Lower leg skin (tissue), 4 donors: ENCODE measurements at regions not wholly inside any gene's neighbourhood (a gene's known extent, or its start where the extent isn't known, plus 50 kb on each side); places are given as distances from the start of the nearest gene placed in this dataset.

ENCODE experiments used
- DNase-seq, 2 donors: peaks; one replicate each; pipeline ENCODE4 v3.0.0-alpha.2; 2019; ENCODE audit warnings: low spot score in 2 of 2
- H3K4me3 ChIP-seq: fragments of 200-600 bp; sonication (generic); 2 replicates; pipeline ENCODE4 v1.5.1; 2017; ENCODE audit warnings: mild to moderate bottlenecking, low read depth; ENCODE audit not compliant: poor library complexity, severe bottlenecking
- CTCF ChIP-seq, 3 donors: fragments of 450-650 bp; IDR thresholded peaks; one replicate each; pipeline ENCODE4 v1.5.1; 2016; ENCODE audit warnings: antibody characterized with exemption in 3 of 3, mild to moderate bottlenecking in 3 of 3, moderate library complexity in 2 of 3
- POLR2A ChIP-seq, 2 donors: fragments of 450-650 bp; IDR thresholded peaks; one replicate each; pipeline ENCODE4 v1.6.1; 2016 to 2017; ENCODE audit warnings: antibody characterized with exemption in 2 of 2, mild to moderate bottlenecking in 1 of 2, moderate library complexity in 1 of 2
- WGBS, 2 donors: methylation state at CpG; one replicate each; pipeline ENCODE4 v1.1.5; 2018; 5-methylcytosine and 5-hydroxymethylcytosine counted together
- intact Hi-C: fragments of 100-400 bp; cut with DNase I; formaldehyde crosslinking; loops from one replicate; pipeline ENCODE4 v1.15.0; 2023; ENCODE audit warnings: low total_unique reads

GRCh38 chr11:21896746-21897602 lies 295.9 kb upstream of the ANO5 start:
- intact Hi-C loops, result no loop called here
- no peak overlapping the region for H3K4me3 ChIP-seq
- DNase-seq, result no peak
- TF ChIP-seq CTCF (IDR thresholded peaks at IDR 0.05) (no peak), POLR2A (IDR thresholded peaks at IDR 0.05) (no peak)
- WGBS, 2 donors, result 37 to 51% methylated on average over 3 of the region's 3 CpGs

GRCh38 chr11:21897752-21898151 lies 295.1 kb upstream of the ANO5 start:
- H3K4me3 ChIP-seq, result no peak overlapping the region
- intact Hi-C loops, result no loop called here
- no peak for TF ChIP-seq CTCF (IDR thresholded peaks at IDR 0.05)
- no peak for TF ChIP-seq POLR2A (IDR thresholded peaks at IDR 0.05)
- no peak for DNase-seq
- 78% methylated on average over 1 of the region's 1 CpG for WGBS, 2 donors

GRCh38 chr11:21908211-21908610 lies 284.7 kb upstream of the ANO5 start:
- no peak for DNase-seq
- TF ChIP-seq CTCF (IDR thresholded peaks at IDR 0.05), result no peak
- no peak for TF ChIP-seq POLR2A (IDR thresholded peaks at IDR 0.05)
- no peak overlapping the region for H3K4me3 ChIP-seq
- intact Hi-C loops, result no loop called here

GRCh38 chr11:21909145-21909544 lies 283.7 kb upstream of the ANO5 start:
- WGBS, 2 donors, result 75% methylated on average over 2 of the region's 2 CpGs
- no peak for TF ChIP-seq POLR2A (IDR thresholded peaks at IDR 0.05)
- no peak for TF ChIP-seq CTCF (IDR thresholded peaks at IDR 0.05)
- no peak overlapping the region for H3K4me3 ChIP-seq
- DNase-seq, result no peak
- intact Hi-C loops, result no loop called here

GRCh38 chr11:21911061-21911460 lies 281.8 kb upstream of the ANO5 start:
- WGBS, 2 donors, result 49 to 57% methylated on average over 2 of the region's 2 CpGs
- no peak overlapping the region for H3K4me3 ChIP-seq
- DNase-seq, result no peak
- no peak for TF ChIP-seq CTCF (IDR thresholded peaks at IDR 0.05)
- TF ChIP-seq POLR2A (IDR thresholded peaks at IDR 0.05), result no peak
- intact Hi-C loops, result no loop called here

- 83 to 94% methylated on average over 1 of the region's 1 CpG for WGBS, 2 donors
- no peak for DNase-seq
- no peak overlapping the region for H3K4me3 ChIP-seq
- intact Hi-C loops, result no loop called here
- no peak for TF ChIP-seq CTCF (IDR thresholded peaks at IDR 0.05)
- TF ChIP-seq POLR2A (IDR thresholded peaks at IDR 0.05), result no peak
These were observed 280.6 kb upstream of the ANO5 start for GRCh38 chr11:21912285-21912684.
